Putamen (tissue), 1 donor: ENCODE measurements at regions not wholly inside any gene's neighbourhood (a gene's known extent, or its start where the extent isn't known, plus 50 kb on each side); places are given as distances from the start of the nearest gene placed in this dataset.
A peak's percentile ranks its signal among the peaks of the same experiment; 100 is the strongest.
"Not testable (repeated sequence)": the region's sequence is repeated elsewhere in the genome, so short reads cannot be mapped to it uniquely, and the experiment has no call there.

Experiments used
- DNase-seq: peaks from one replicate; pipeline ENCODE4 v3.0.0-alpha.2; 2016; ENCODE audit warnings: low spot score

- DNase-seq: no peak
Observed at GRCh38 chr3:34109846-34110245, 311.4 kb downstream of the PDCD6IP start.

- DNase-seq: no peak
Observed at GRCh38 chr3:34111361-34111760, 312.9 kb downstream of the PDCD6IP start.

GRCh38 chr3:34112261-34112660, 313.8 kb downstream of the PDCD6IP start:
- DNase-seq: not testable (repeated sequence)

GRCh38 chr3:34131091-34131490, 332.7 kb downstream of the PDCD6IP start:
- no peak for DNase-seq

- no peak for DNase-seq
Observed at GRCh38 chr3:34132069-34132692, 333.8 kb downstream of the PDCD6IP start.

GRCh38 chr3:34139566-34139965, 341.1 kb downstream of the PDCD6IP start:
- DNase-seq: no peak

- DNase-seq: no peak
Observed at GRCh38 chr3:34140616-34141015, 342.2 kb downstream of the PDCD6IP start.

- no peak for DNase-seq
Observed at GRCh38 chr3:34141841-34142337, 343.5 kb downstream of the PDCD6IP start.

GRCh38 chr3:34145796-34146195, 347.4 kb downstream of the PDCD6IP start:
- DNase-seq: no peak

GRCh38 chr3:34146596-34146995, 348.2 kb downstream of the PDCD6IP start:
- DNase-seq: no peak

GRCh38 chr3:34150992-34151391, 352.6 kb downstream of the PDCD6IP start:
- DNase-seq: no peak

- DNase-seq: no peak
Observed at GRCh38 chr3:34152656-34153055, 354.2 kb downstream of the PDCD6IP start.

GRCh38 chr3:34155108-34155507, 356.7 kb downstream of the PDCD6IP start:
- no peak for DNase-seq

- no peak for DNase-seq
Observed at GRCh38 chr3:34155666-34156065, 357.2 kb downstream of the PDCD6IP start.

- DNase-seq: no peak
Observed at GRCh38 chr3:34157491-34157890, 359.1 kb downstream of the PDCD6IP start.

GRCh38 chr3:34159613-34160420, 361.4 kb downstream of the PDCD6IP start:
- DNase-seq: no peak

GRCh38 chr3:34169636-34170035, 371.2 kb downstream of the PDCD6IP start:
- DNase-seq: not testable (repeated sequence)

- no peak for DNase-seq
Observed at GRCh38 chr3:34174740-34175139, 376.3 kb downstream of the PDCD6IP start.

GRCh38 chr3:34175636-34176176, 377.3 kb downstream of the PDCD6IP start:
- DNase-seq: no peak

- peak; percentile 4 for DNase-seq
Observed at GRCh38 chr3:34176723-34177122, 378.3 kb downstream of the PDCD6IP start.

GRCh38 chr3:34178415-34178814, 380.0 kb downstream of the PDCD6IP start:
- no peak for DNase-seq

- no peak for DNase-seq
Observed at GRCh38 chr3:34179716-34180115, 381.3 kb downstream of the PDCD6IP start.

- no peak for DNase-seq
Observed at GRCh38 chr3:34180532-34180931, 382.1 kb downstream of the PDCD6IP start.
